HFF-Myc (cell line): ENCODE measurements at regions not wholly inside any gene's neighbourhood (a gene's known extent, or its start where the extent isn't known, plus 50 kb on each side); places are given as distances from the start of the nearest gene placed in this dataset.

Experiments
- DNase-seq: peaks from one replicate; pipeline ENCODE4 v3.0.0-alpha.2; 2011; ENCODE audit warnings: low read depth; ENCODE audit errors: extremely low read depth
- H3K4me3 ChIP-seq: replicated peaks from 2 replicates; pipeline ENCODE4 v1.5.1; 2011; ENCODE audit warnings: low read depth, mild to moderate bottlenecking, control low read depth, low read length
- CTCF ChIP-seq: IDR thresholded peaks from 2 replicates; pipeline ENCODE4 v1.5.1; 2012; ENCODE audit warnings: mild to moderate bottlenecking, low read depth, low read length, control low read depth; ENCODE audit errors: missing control alignments

DNA sequence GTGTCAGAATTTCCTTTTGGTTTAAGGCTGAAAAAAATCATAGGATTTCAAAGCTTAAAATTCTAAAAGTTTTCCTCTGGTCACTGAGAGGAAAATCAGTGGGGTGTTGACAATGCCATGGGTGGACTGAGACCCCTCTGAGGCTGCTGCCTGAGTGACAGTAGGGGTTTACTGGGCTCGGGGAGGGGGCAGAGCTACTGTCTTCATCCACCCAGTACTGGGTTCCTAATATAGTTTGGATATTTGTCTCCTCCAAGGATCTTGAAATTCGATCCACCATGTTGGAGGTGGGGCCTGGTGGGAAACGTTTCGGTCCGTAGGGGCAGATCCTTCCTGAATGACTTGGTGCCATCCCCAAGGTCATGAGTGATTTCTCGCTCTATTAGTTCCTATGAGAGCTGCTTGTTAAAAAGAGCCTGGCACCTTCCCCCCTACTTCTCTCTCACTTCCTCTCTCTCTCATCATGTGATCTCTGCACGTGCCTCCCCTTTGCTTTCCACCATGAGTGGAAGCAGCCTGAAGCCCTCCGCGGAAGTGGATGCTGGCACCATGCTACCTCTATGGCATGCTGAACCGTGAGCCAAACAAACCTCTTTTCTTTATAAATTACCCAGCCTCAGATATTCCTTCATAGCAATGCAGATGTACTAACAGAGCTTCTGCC, 72.3 kb downstream of the MAP10 start:
- DNase-seq = no peak
- no peak overlapping the region for H3K4me3 ChIP-seq
- TF ChIP-seq CTCF = no peak

DNA sequence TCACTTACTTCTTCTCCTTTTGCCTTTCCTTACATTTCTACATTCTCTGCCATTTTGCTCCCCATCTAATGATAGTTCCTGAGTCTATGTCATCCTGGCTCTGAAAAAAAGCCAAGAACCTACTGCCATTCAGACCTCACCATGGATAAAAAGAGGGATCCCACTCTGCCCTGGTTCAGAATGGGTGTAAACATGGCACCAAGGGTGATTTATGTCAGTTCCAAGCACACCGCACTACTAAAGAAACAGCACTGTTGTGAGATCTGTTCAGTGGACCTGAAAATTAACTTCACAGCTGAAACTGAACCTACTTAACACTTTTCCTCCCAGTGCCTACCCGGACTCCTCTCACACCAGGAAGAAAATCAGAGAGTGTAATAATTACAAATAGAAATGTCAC, 72.3 kb upstream of the NTPCR start:
- no peak for DNase-seq
- no peak overlapping the region for H3K4me3 ChIP-seq
- TF ChIP-seq CTCF = no peak

- DNase-seq = no peak
- TF ChIP-seq CTCF = peak; percentile 66
- H3K4me3 ChIP-seq = no peak overlapping the region
Observed at GRCh38 chr1:232880354-232880753, 70.1 kb upstream of the NTPCR start.

DNA sequence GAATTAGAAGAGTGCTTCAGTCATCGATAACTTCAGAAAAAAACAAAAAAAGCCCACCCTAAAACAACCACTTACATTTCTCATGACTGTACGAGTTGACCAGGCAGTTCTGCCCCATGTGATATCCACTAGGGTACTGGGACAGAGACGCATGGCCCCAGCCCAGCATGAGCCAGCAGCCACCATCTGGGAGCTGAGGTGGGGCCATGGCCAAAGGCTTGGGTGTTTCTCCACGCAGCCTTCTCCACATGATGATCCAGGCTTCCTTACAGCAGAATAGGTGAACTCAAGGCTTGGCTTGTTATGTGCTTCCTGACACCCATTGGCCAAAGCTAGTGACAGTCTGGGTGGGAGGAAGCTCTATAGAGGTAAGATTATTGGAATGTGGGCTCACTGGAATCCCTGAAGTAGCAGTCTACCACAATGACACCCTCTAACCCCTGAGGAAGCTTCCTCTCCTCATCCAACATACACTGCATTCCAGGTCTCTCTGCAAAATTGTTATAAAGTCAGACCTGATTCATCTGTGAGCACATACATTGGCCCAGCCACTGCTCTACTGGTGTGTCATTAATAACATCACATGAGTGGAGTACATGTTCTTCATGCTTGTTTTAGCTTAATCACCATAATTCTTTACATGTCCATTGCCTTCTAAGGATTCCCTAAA, 66.3 kb upstream of the NTPCR start:
- DNase-seq = no peak
- TF ChIP-seq CTCF = no peak
- H3K4me3 ChIP-seq = no peak overlapping the region

DNA sequence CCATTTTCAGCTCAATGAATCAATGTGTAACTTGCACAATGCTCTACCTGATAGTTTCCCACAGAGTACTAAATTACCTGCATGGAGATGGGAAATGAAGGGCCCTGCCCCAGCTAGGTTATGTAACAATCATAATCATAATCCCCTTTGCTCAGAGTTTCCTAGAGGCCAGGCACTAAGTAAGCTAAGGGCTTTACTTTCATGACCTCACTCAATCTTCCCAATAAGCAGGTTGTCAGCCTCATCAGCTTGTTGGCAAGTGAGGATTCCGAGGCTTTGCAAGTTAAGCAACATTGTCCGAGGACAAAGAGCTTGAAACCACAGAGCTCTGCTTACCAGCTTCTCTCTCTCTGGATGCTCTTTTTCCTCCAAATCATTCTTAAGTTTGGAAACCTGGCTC, 64.1 kb upstream of the NTPCR start:
- no peak for DNase-seq
- H3K4me3 ChIP-seq = no peak overlapping the region
- no peak for TF ChIP-seq CTCF

GRCh38 chr1:232890340-232890943, 60.0 kb upstream of the NTPCR start:
- TF ChIP-seq CTCF = no peak
- DNase-seq = no peak
- H3K4me3 ChIP-seq = no peak overlapping the region

DNA sequence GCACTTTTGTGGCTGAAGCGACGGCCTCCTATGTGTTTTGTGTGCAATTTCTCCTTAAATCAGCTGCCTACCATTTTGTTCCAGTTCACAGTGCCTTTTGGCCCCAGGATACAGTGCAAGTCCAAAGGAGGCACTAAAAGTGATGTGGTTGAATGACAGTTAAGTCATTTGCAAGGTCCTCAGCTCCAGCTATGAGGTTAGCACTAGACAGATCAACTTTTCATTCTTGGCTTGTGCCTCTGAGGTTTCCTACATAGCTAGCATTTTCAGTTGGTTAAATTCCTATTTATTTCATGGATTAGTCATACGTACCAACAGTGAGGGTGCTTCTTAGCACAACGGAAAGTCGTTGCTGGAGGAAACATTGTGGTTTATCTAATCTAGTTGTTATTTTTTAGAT, 59.3 kb upstream of the NTPCR start:
- no peak overlapping the region for H3K4me3 ChIP-seq
- TF ChIP-seq CTCF = no peak
- no peak for DNase-seq
